B cell (primary cell): ENCODE measurements at regions not wholly inside any gene's neighbourhood (a gene's known extent, or its start where the extent isn't known, plus 50 kb on each side); places are given as distances from the start of the nearest gene placed in this dataset.

Source experiments
- ATAC-seq: fragments of 200-7000 bp; cut with Tn5 transposase; one replicate; pipeline ENCODE4 v1.10.0; 2021; ENCODE audit warnings: low read depth, mild to moderate bottlenecking, moderate number of reproducible peaks, moderate library complexity
- CTCF ChIA-PET: fragments of 350-600 bp; sonication (Branson Sonifier 250); formaldehyde crosslinking; loops from one replicate; lab custom pipeline; 2021; ENCODE audit warnings: antibody characterized with exemption, inconsistent platforms; lab: Charles Lee
- POLR2A ChIA-PET: fragments of 350-600 bp; sonication (Branson Sonifier 250); formaldehyde crosslinking; loops from one replicate; lab custom pipeline; 2021; ENCODE audit warnings: antibody characterized with exemption; lab: Charles Lee
- DNase-seq: peaks from one replicate; pipeline ENCODE4 v3.0.0; 2013
- H2AFZ ChIP-seq: 2 replicates; pipeline ENCODE4 v1.6.1; 2012; ENCODE audit warnings: mild to moderate bottlenecking, low read depth, low read length; ENCODE audit not compliant: insufficient read depth, poor library complexity, severe bottlenecking
- H3K27ac ChIP-seq, 2 donors: 1 replicate in 1 of 2; 2 replicates in 1 of 2; pipeline ENCODE4 v1.5.1; 2012 to 2013; ENCODE audit warnings: low read length in 2 of 2, mild to moderate bottlenecking in 2 of 2, moderate library complexity in 1 of 2
- H3K27me3 ChIP-seq, 4 experiments: fragments of 200-600 bp in 1 of 4; sonication (generic) in 1 of 4; replicated peaks in 1 of 4; 1 replicate in 2 of 4; 2 replicates in 2 of 4; pipeline versions ENCODE4 v1.6.1 to v1.7.0; 2013 to 2016; ENCODE audit warnings: low read length in 3 of 4, mild to moderate bottlenecking in 2 of 4, mixed read lengths in 1 of 4, moderate library complexity in 1 of 4; ENCODE audit not compliant: insufficient read depth in 4 of 4, control insufficient read depth in 3 of 4; ENCODE audit errors: control extremely low read depth in 1 of 4
- H3K36me3 ChIP-seq, 2 experiments: replicated peaks in 1 of 2; 1 replicate in 1 of 2; 2 replicates in 1 of 2; pipeline versions ENCODE4 v1.6.1 to v1.7.1; 2013; ENCODE audit warnings: low read length in 1 of 2; ENCODE audit not compliant: insufficient read depth in 2 of 2, control insufficient read depth in 1 of 2; ENCODE audit errors: control extremely low read depth in 1 of 2, extremely low read depth in 1 of 2
- H3K4me1 ChIP-seq, 2 donors: fragments of 200-600 bp in 1 of 2; sonication (generic) in 1 of 2; 1 replicate in 1 of 2; 2 replicates in 1 of 2; pipeline versions ENCODE4 v1.5.1 to v1.6.1; 2013 to 2017; ENCODE audit warnings: low read length in 2 of 2; ENCODE audit not compliant: control insufficient read depth in 2 of 2, insufficient read depth in 2 of 2
- H3K4me2 ChIP-seq: replicated peaks from 2 replicates; pipeline ENCODE3; 2012; ENCODE audit warnings: mild to moderate bottlenecking, low read depth, low read length; ENCODE audit not compliant: poor library complexity, severe bottlenecking
- H3K4me3 ChIP-seq, 5 experiments: fragments of 200-600 bp in 1 of 5; sonication (generic) in 1 of 5; 1 replicate in 3 of 5; 2 replicates in 2 of 5; pipeline versions ENCODE4 v1.5.1 to v1.7.0; 2011 to 2016; ENCODE audit warnings: low read length in 4 of 5, mild to moderate bottlenecking in 4 of 5, low read depth in 2 of 5, control low read depth in 1 of 5, moderate library complexity in 1 of 5; ENCODE audit not compliant: insufficient read depth in 1 of 5; ENCODE audit errors: control extremely low read depth in 1 of 5, extremely low read depth in 1 of 5
- H3K79me2 ChIP-seq: fragments of 200-600 bp; sonication (generic); one replicate; pipeline ENCODE4 v1.6.0; 2016; ENCODE audit warnings: low read length; ENCODE audit not compliant: control insufficient read depth, insufficient read depth
- H3K9ac ChIP-seq: fragments of 200-600 bp; sonication (generic); 2 replicates; pipeline ENCODE4 v1.6.1; 2017; ENCODE audit warnings: mild to moderate bottlenecking, low read length, moderate library complexity
- H3K9me3 ChIP-seq, 3 donors: one replicate each; pipeline versions ENCODE4 v1.6.1 to v1.7.1; 2013; ENCODE audit warnings: low read length in 2 of 3; ENCODE audit not compliant: control insufficient read depth in 2 of 3, insufficient read depth in 1 of 3; ENCODE audit errors: control extremely low read depth in 1 of 3
- H4K20me1 ChIP-seq: 2 replicates; pipeline ENCODE4 v1.6.0; 2012; ENCODE audit warnings: mild to moderate bottlenecking, low read length; ENCODE audit not compliant: insufficient read depth, control insufficient read depth, poor library complexity, severe bottlenecking
- H3K27ac Mint-ChIP-seq: one replicate; pipeline ENCODE4 v1.8.0; 2021; ENCODE audit warnings: mixed read lengths
- H3K27me3 Mint-ChIP-seq: one replicate; pipeline ENCODE4 v1.8.0; 2021; ENCODE audit warnings: mixed read lengths
- H3K4me1 Mint-ChIP-seq: one replicate; pipeline ENCODE4 v1.8.0; 2021; ENCODE audit warnings: mixed read lengths
- H3K4me3 Mint-ChIP-seq: one replicate; pipeline ENCODE4 v1.8.0; 2021; ENCODE audit warnings: mixed read lengths
- H3K9me3 Mint-ChIP-seq: one replicate; pipeline ENCODE4 v1.8.0; 2022; ENCODE audit warnings: mixed read lengths; ENCODE audit not compliant: insufficient read depth
- CTCF ChIP-seq: fragments of 200-600 bp; IDR thresholded peaks from one replicate; pipeline ENCODE4 v1.8.0; 2022; ENCODE audit warnings: antibody characterized with exemption, mild to moderate bottlenecking
- EZH2 ChIP-seq: IDR thresholded peaks from 2 replicates; pipeline ENCODE4 v1.6.1; 2012; ENCODE audit warnings: borderline replicate concordance, low read depth, mild to moderate bottlenecking, moderate library complexity, low read length; ENCODE audit not compliant: insufficient read depth, poor library complexity, severe bottlenecking
- WGBS: methylation state at CpG from one replicate; pipeline ENCODE4 v1.1.5; 2013; ENCODE audit warnings: missing lambda C conversion rate; ENCODE audit not compliant: insufficient coverage; 5-methylcytosine and 5-hydroxymethylcytosine counted together
- intact Hi-C: fragments of 100-400 bp; cut with micrococcal nuclease; formaldehyde crosslinking; loops from one replicate; pipeline ENCODE4 v1.10.0; 2022

- H2AFZ ChIP-seq, result no peak overlapping the region
- no peak overlapping the region for H3K4me3 ChIP-seq
- no peak overlapping the region for H3K4me3 Mint-ChIP-seq
- TF ChIP-seq CTCF, result no peak
- no peak for TF ChIP-seq EZH2
- H3K4me1 ChIP-seq, result no peaks in the 10 kb centered on the region
- H4K20me1 ChIP-seq, result no peaks in the 10 kb centered on the region
- no peak for DNase-seq
- no peak overlapping the region for H3K4me2 ChIP-seq
- no peaks in the 10 kb centered on the region for H3K4me1 Mint-ChIP-seq
- ChIA-PET POLR2A (no interaction called here), CTCF (no interaction called here)
- no peaks in the 10 kb centered on the region for H3K27me3 Mint-ChIP-seq
- no peaks in the 10 kb centered on the region for H3K36me3 ChIP-seq
- no peaks in the 10 kb centered on the region for H3K27me3 ChIP-seq
- H3K9ac ChIP-seq, result no peak overlapping the region
- no peak overlapping the region for H3K27ac ChIP-seq
- H3K27ac Mint-ChIP-seq, result no peak overlapping the region
- H3K79me2 ChIP-seq, result no peaks in the 10 kb centered on the region
- intact Hi-C loops, result no loop called here
- ATAC-seq, result no peak
- H3K9me3 Mint-ChIP-seq, result no peaks in the 10 kb centered on the region
- peaks cover 0 to 1% (median 0%) of the 10 kb centered on the region in 3 donors for H3K9me3 ChIP-seq
Measured at GRCh38 chr5:125281667-125282066, 535.2 kb upstream of the ZNF608 start.

GRCh38 chr5:125283372-125283771 lies 536.9 kb upstream of the ZNF608 start:
- H3K9me3 Mint-ChIP-seq, result no peaks in the 10 kb centered on the region

More at GRCh38 chr5:125283372-125283771, 536.9 kb upstream of the ZNF608 start:
- no peaks in the 10 kb centered on the region for H3K27me3 Mint-ChIP-seq
- Histone ChIP-seq H3K36me3 (no peaks in the 10 kb centered on the region), H3K9ac (no peak overlapping the region), H3K4me3 (no peak overlapping the region), H2AFZ (no peak overlapping the region), H3K79me2 (no peaks in the 10 kb centered on the region), H4K20me1 (no peaks in the 10 kb centered on the region), H3K27me3 (no peaks in the 10 kb centered on the region), H3K9me3 (peaks cover 0 to 1% (median 0%) of the 10 kb centered on the region in 3 donors), H3K4me2 (no peak overlapping the region), H3K4me1 (no peaks in the 10 kb centered on the region), H3K27ac (no peak overlapping the region)
- H3K4me3 Mint-ChIP-seq, result no peak overlapping the region
- intact Hi-C loops, result no loop called here
- ChIA-PET POLR2A (no interaction called here), CTCF (interaction anchor here (0.7 kb wide), 1 partner anchor 159 kb away, joined by 3 read pairs; no protein-coding TSS in a partner anchor)
- H3K4me1 Mint-ChIP-seq, result no peaks in the 10 kb centered on the region
- H3K27ac Mint-ChIP-seq, result no peak overlapping the region
- TF ChIP-seq CTCF, result no peak
- TF ChIP-seq EZH2, result no peak
- WGBS, result 100% methylated on average over 1 of the region's 2 CpGs
- DNase-seq, result no peak
- ATAC-seq, result no peak
